HL-60/S4 (cell line): ENCODE measurements at regions not wholly inside any gene's neighbourhood (a gene's known extent, or its start where the extent isn't known, plus 50 kb on each side); places are given as distances from the start of the nearest gene placed in this dataset.
"Not testable (repeated sequence)": the region's sequence is repeated elsewhere in the genome, so short reads cannot be mapped to it uniquely, and the experiment has no call there.

Experiments used
- in situ Hi-C: fragments of 300-500 bp; cut with MboI; formaldehyde crosslinking; loops from 2 replicates; pipeline ENCODE4 v1.14.3; 2022; ENCODE audit warnings: low sequenced_read_pairs

DNA sequence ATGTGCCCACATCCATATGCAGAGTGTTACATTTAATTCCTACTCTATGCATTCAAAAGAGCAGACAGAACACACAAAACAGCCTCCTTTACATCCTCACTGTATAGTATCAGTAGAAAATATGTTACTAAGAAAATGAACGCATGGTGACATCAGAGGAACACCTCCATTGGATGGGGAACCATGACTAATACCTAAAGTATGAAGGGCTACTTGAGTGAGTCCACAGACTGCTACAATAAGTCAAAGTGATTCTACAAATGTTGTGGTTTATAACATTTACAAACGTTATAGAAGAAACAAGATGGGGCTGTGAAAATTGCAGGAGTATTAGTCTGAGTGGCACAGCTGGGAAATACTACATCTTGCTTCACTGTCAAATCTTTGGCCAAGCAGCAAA, 1830.9 kb upstream of the PIK3C3 start:
- in situ Hi-C loops, result no loop called here

DNA sequence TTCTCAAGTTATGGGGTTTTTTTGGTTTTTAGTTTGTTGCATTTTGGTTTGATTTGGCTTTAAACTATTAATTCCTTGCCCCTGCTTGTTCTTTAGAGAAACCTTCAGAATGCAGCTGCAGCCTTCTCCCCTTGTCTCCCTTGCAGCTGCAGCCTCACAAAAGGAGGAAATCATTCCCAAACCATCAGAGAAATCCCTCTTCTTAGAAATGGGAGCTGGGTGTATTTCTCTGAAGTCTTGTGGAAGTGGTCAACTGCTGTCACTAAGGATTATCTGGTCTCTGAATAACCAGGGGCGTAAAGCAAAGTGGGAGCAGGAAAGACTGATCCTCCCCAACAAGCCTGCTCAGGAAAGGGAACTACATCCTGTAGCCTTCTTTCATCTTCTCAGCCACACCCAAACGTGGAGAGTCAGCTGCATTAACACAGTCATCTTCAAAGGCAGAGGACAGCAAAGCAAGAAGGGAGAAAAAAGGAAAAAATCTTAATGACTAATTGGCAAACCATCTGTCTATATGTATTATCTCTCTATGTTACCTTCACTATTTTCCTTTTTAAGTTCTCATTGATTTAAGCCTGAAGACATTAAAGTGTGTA, 1834.1 kb upstream of the PIK3C3 start:
- in situ Hi-C loops, result no loop called here

DNA sequence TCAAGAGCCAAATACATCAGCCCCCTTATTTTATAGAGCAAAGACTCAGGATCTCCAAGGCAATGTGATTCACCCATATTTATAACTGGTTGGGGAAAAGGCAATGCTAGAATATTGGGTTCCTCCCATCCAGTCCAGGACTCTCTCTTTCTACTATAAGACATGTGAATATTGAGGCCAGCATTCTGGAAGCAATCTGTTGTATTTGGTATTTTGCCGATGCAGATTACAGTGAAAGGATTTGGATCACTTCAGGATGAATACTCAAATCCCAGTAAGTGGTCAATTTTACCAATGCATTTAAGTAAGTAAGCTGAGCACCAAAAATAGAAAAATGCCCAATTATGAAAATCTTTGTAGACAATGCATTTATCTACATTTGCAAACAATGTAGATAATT, 1834.7 kb upstream of the PIK3C3 start:
- in situ Hi-C loops, result no loop called here

DNA sequence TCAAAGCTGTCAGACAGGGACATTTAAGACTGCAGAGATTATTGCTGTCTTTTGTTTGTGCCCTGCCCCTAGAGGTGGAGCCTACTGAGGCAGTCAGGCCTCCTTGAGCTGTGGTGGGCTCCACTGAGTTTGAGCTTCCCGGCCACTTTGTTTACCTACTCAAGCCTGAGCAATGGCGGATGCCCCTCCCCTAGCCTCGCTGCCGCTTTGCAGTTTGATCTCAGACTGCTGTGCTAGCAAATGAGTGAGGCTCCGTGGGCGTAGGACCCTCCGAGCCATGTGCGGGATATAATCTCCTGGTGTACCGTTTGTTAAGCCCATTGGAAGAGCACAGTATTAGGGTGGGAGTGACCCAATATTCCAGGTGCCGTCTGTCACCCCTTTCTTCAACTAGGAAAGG, 1835.5 kb upstream of the PIK3C3 start:
- in situ Hi-C loops, result not testable (repeated sequence)

DNA sequence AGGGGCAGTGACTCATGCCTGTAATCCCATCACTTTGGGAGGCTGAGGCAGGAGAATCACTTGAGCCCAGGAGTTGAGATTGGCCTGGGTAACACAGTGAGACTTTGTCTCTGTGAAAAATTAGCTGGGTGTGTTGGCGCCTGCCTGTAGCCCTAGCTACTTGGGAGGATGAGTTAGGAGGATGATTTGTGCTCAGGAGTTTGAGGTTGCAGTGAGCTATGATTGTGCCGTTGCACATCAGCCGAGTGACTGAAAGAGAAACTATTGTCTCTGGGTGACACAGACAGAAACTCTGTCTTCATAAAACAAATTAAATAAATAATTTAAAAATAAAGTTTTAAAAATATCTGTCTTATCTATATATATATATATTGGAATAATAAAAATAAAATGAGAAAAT, 1844.6 kb upstream of the PIK3C3 start:
- in situ Hi-C loops, result no loop called here

DNA sequence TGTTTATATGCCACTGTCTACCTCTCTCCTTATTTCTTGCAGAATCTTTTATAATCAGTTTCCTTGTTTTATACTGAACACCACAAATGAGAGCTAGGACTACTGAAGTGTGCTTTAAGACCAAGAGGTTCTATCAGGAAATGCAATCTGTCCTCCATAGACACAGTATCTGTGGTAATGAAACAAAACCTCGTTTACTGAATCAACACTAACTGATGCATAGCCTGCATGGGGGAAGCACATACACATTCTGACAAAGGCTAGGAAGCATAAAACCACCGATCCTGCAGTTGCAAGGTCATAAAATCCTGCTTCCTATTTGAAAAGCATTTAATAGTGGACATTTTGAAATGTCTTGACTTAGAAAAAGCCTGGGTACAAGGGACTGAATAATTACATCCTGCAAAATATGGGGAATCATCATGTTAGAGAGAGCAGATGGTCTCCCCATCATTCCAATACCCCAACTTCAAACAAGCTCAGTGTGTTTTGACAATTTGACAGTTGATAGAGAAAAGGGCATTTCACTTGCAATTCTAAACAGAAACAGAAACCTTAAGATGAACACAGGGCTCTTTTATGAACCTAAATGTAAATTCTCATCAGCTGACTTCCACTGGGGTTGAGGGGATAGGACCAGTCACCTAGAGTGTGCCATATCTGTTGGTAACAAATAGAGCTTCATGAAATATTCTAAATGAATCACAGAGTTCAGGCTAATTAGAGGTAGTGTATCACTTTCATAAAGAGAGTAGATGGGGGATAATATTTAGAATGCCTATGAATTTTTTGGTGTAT, 1845.6 kb upstream of the PIK3C3 start:
- in situ Hi-C loops, result no loop called here

DNA sequence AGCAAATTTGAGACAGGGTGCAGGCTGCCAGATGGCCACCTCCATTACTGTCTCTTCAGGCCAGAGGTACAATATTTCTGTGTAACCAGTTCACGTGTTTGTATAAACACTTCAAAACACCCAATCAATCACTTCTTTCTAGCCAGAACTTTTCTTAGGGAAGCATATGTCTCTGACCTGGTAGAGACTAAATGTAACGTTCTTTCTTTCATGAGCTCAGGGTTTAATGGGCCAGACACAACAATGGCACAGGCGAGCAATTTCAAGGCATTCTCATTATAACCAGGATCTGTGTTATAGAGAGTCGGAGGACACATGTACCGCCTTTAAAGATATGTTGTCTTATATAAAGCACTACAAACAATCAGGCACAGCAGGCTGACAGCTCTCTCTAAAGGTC, 1846.4 kb upstream of the PIK3C3 start:
- in situ Hi-C loops, result no loop called here

DNA sequence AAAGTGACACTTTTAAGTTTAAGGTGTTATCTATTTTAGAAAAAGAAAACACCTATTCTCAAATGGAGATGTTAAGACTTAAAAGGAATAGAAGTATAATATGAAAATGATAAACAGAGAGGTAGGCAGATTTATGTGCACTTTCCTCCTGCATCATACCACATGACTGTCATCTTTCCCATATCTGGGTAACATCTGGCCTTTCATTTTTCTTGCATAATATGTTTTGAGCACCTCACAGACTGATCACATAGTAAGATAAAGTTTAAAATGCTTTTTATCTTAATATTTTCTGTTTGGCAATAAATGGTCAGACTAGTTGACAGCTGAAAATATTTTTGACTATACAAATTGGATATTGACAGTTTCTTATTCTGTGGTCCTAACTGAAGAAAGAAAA, 1852.1 kb upstream of the PIK3C3 start:
- in situ Hi-C loops, result no loop called here

DNA sequence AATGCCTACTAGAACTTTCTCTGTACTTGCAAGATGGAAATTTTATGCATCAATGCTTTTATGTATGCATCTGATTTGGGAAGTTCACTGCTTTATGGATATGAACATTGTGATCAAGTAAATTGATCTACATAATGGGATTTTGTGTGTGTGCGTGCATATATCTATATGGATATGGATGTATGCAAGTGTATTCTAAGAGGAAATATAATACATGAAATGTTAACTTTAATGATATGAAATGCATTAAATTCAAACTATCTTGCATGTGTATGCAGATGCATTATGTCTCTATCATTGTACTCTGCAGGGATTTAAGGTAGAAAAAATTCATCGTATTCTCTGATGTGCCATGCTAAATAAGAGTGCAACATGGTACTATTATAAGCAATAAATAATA, 1855.4 kb upstream of the PIK3C3 start:
- in situ Hi-C loops, result no loop called here

DNA sequence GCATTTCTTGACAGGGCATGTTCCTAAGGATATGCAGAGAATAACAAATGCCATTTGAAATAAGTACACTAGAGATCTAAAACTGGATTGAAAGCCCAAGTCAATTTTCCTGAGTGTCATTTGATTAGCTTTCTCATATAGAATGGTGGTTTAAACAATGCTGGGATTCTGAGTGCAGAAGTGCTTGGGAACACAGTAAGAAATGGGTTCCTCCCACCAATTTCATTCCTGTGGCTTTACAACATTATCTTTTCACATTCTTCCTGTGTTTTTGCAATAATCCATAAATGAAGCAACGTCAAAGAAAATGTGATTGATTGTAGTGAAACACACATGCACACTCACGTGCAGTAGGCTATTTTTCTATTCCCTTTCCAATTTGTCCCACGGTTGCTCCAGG, 1858.4 kb upstream of the PIK3C3 start:
- in situ Hi-C loops, result no loop called here

DNA sequence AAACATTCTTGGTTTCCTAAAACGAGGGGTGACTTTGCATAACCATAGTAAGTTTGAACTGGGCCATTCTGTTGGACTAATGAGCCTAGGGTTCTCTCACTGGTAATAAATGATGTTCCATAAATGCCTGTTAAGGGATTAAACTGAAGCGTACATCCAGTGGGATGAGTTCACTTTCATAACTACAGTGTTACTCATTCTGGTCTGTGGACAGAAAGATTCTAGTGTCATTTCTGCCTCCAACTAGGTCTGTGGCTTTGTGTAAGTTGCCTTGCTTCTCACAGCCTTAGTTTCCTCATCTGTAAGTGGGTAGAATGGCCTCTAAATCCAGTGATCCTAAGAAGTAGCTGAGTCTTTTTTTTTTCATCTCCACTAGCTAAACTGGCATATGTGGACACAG, 1860.6 kb upstream of the PIK3C3 start:
- in situ Hi-C loops, result no loop called here

DNA sequence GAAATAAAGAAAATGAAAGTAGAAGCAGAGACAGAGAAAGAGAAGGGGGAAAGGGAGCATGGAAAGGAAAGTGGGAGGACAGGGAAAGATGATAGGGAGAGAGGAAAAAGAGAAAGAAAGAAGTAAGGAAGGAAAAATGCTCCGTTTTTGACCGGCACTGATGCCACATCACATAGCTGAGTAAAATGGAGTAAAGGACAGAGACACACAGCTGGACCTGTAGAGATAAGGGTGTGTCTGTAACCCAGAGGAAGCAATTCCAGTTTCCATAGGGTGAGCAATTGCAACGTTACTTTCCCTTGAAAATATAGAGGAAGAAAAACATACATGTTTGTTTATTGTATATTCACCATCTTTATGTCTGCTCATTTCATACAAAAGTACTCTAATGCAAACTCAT, 1866.9 kb upstream of the PIK3C3 start:
- in situ Hi-C loops, result no loop called here

DNA sequence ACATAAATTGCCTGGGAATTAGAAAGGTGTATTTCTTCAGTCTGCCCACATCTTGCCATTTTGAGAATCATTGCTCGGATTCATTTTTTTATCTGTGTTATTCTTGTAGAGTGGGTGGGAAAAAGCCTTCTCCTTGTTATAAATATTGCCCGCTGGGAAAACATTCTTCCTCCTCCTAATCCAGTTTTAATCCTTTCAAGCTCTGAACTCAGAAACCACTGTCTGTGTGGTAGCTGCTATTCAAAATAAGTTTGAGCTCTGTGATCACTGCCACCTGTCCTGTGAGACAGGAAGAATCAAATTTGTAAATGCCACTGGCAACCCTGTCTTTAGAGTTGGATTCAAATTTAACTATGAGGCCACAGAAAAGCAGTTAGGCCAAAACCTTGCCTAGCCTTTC, 1875.2 kb upstream of the PIK3C3 start:
- in situ Hi-C loops, result no loop called here

DNA sequence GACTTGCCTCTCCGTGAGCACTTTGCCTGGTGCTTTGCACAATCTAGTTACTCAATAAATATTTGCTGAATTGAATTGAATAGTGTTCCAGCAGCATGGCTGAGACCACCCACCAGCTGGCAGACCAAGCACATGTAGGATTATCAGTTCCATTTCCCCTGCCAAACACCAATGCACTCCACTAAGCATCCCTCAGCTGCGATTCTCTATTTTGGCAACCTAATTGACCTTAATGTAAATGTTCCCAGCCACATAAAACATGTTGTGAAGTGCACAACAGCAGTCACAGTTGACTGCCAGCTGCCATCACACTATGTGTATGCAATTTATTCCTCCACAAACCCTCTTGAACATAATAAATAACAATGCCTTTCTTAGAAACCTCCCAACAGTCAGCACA, 1879.4 kb upstream of the PIK3C3 start:
- in situ Hi-C loops, result no loop called here

DNA sequence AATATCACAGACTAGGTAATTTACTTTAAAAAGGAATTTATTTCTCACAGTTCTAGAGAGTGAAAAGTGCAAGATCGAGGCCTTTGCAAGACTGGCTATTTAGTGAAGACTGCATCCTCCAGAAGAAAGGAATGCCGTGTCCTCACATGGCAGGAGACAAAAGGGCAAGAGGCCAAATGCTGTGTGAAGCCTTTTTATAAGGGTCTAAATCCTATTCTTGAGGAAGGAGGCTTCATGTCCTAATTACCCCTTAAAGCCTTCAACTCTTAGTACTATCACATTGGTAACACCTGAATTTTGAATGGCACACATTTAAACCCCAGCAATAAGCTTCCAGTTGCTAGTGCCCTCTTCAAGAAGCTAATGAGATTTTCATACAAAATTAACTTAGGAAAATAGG, 1882.3 kb upstream of the PIK3C3 start:
- in situ Hi-C loops, result loop anchor here (25.0 kb wide), 1 partner anchor 90 kb away; no protein-coding TSS in a partner anchor

DNA sequence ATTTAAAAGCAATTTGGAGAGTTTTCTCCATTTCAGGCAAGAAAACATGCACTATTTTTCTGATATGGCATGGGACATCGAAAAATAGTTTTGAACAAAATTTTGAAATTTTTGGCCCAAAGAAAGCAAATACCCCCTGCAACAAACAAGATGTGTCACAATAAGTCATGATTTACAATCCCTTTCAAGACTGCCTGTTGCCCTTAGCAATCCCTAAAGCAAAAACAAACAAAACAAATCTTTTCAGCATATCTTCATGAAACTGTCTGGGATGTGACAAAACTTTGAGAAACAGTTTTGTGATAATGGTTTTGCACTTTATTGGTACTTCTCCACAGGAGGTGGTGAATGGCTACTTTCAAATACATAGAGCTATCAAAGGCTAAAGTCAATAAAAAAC, 1888.7 kb upstream of the PIK3C3 start:
- in situ Hi-C loops, result loop anchor here (25.0 kb wide), 1 partner anchor 96 kb away; no protein-coding TSS in a partner anchor

DNA sequence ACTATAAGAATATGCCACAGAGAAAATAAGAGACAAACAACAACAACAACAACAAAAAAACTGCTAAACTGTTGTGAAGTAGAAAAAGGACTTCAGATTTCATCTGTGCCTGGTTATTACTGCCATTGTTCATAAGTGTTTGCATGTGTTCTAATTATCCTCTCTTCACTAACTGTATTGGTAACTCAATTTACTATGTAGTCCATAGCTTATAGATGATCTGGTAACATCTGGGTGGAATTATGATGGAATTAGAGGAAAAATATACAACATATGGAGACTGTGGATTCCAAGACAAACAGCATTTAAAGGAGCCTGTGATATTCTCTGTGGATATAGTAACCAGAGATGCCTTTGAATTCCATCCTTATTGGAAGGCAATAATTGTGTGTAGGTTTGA, 1891.5 kb upstream of the PIK3C3 start:
- in situ Hi-C loops, result loop anchor here (25.0 kb wide), 1 partner anchor 99 kb away; no protein-coding TSS in a partner anchor

DNA sequence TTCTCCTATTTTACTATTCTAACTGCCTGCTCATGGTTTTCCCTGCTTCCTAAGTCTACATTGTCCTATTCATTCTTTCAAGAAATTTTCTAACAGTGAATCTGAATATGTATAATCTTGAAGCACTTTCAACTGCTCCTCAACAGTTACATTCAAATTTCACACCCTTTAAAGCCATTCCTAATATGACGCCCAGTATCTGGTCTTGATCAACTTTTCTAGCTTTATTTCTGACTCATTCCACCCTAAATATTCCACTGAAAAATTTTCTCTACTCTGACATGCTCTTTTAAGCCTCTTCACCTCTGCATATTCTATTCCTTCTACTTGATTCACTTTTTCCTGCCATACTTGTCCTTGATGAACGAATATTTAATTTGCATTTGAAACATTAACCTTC, 1893.9 kb upstream of the PIK3C3 start:
- in situ Hi-C loops, result loop anchor here (25.0 kb wide), 1 partner anchor 101 kb away; no protein-coding TSS in a partner anchor

DNA sequence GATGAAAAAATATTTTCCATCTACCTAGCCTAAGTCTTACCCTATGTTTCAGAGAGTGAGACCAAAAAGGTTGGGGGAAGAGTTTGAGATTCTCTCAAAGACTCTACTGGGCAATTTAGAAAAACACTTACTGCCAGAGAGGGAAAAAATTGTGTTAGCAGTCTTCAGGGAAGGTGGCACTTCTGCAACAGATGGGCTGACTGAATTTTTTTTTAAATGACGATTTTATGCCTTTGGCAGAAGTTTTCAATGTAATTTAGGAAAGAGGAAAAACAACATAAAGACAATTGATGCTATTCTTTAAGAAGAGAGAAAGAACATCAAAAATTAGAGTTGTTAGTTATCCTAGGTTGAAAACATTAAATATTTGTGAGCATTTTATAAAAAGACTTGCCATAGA, 1894.5 kb upstream of the PIK3C3 start:
- in situ Hi-C loops, result loop anchor here (25.0 kb wide), 1 partner anchor 102 kb away; no protein-coding TSS in a partner anchor

DNA sequence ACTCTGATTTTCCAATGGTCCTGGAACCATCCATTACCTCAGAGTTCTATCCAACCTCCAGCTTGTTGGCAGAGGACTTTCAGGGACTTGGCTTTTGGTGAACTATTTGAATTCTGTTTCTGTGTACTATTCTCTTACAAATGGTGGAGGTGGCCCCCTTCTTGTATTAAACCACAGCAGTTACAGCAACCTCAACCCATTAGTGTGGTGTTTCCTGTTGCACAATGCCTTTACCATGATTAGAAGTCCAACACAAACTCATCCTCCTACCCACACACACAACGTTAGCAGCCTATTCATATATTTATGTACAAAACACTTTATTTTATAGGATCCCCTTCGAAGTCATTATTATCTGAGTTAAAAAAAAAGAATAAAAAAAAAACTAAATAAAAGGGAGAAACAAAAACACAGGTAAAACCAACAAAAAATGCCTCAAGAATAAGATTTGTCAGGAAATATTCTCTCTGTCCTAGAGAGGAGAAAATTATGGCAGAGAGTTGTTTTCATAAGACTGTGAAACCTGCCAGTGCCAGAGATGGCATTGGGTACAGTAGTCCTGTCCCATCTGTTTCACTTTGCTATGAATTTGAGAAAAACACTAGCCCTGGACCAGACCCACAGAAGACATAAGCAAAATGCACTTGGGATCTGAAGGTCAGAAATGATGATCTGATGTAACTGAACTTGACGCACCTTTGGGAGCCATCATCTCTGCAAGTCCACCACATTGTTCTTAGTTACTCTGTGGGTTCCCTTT, 1896.0 kb upstream of the PIK3C3 start:
- in situ Hi-C loops, result loop anchor here (25.0 kb wide), 1 partner anchor 103 kb away; no protein-coding TSS in a partner anchor

DNA sequence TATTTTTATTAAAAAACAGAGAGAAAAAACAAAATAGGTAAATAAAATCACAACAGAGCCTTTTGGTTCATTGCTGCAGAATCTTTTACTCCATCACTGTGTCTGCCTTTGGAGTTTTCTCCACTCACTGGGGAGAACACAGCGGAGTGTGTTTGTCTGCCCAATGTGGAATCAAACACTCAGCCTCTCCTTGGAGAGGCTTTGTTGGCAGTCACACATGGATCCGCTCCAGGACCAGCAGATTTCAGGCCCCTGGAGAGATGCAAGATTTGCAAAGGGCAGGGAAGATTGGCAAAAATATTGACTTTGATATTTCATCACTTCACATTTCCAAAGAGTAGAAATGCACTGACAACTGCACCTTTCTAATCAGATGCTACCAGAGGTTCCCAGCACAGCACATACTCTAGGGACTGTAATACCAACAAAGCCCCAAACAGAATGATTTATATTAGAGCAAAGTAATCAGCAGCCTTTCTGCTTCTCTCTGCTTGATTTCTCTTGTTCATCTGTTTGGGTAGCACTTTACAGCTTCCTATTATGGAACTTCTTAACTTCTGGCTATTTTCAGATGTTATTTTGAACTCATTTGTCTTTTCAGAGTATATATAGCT, 1898.8 kb upstream of the PIK3C3 start:
- in situ Hi-C loops, result loop anchor here (25.0 kb wide), 1 partner anchor 106 kb away; no protein-coding TSS in a partner anchor
